ENCODE measurements at regions not wholly inside any gene's neighbourhood (a gene's known extent, or its start where the extent isn't known, plus 50 kb on each side); places are given as distances from the start of the nearest gene placed in this dataset.
"Not testable (repeated sequence)": the region's sequence is repeated elsewhere in the genome, so short reads cannot be mapped to it uniquely, and the experiment has no call there.

GRCh38 chr6:18527836-18528743, 140.9 kb downstream of the RNF144B start:
- DNase-seq, result no peak

- DNase-seq, result no peak
Measured at GRCh38 chr6:18530201-18530600, 143.1 kb downstream of the RNF144B start.

- no peak for DNase-seq
Measured at GRCh38 chr6:18532139-18532538, 145.0 kb downstream of the RNF144B start.

- DNase-seq, result no peak
Measured at GRCh38 chr6:18533793-18534192, 146.6 kb downstream of the RNF144B start.

GRCh38 chr6:18536591-18537055, 149.5 kb downstream of the RNF144B start:
- DNase-seq, result no peak

- no peak for DNase-seq
Measured at GRCh38 chr6:18538315-18538714, 151.2 kb downstream of the RNF144B start.

GRCh38 chr6:18543051-18543450, 155.9 kb downstream of the RNF144B start:
- no peak for DNase-seq

GRCh38 chr6:18545142-18545541, 158.0 kb downstream of the RNF144B start:
- not testable (repeated sequence) for DNase-seq

GRCh38 chr6:18545726-18546125, 158.6 kb downstream of the RNF144B start:
- no peak for DNase-seq

GRCh38 chr6:18550119-18550518, 163.0 kb downstream of the RNF144B start:
- DNase-seq, result no peak

- no peak for DNase-seq
Measured at GRCh38 chr6:18551228-18551627, 164.1 kb downstream of the RNF144B start.

GRCh38 chr6:18555750-18556149, 168.6 kb downstream of the RNF144B start:
- DNase-seq, result no peak

- no peak for DNase-seq
Measured at GRCh38 chr6:18561037-18561750, 174.0 kb downstream of the RNF144B start.

- DNase-seq, result no peak
Measured at GRCh38 chr6:18562726-18563125, 175.6 kb downstream of the RNF144B start.

- no peak for DNase-seq
Measured at GRCh38 chr6:18564775-18565174, 177.6 kb downstream of the RNF144B start.

- no peak for DNase-seq
Measured at GRCh38 chr6:18565231-18565630, 178.1 kb downstream of the RNF144B start.

GRCh38 chr6:18567380-18567779, 180.2 kb downstream of the RNF144B start:
- no peak for DNase-seq

GRCh38 chr6:18577491-18577890, 190.3 kb downstream of the RNF144B start:
- DNase-seq, result no peak

- no peak for DNase-seq
Measured at GRCh38 chr6:18579166-18579565, 192.0 kb downstream of the RNF144B start.

- DNase-seq, result no peak
Measured at GRCh38 chr6:18579869-18580268, 192.7 kb downstream of the RNF144B start.

- no peak for DNase-seq
Measured at GRCh38 chr6:18584372-18584771, 197.2 kb downstream of the RNF144B start.

- DNase-seq, result no peak
Measured at GRCh38 chr6:18585032-18585573, 198.0 kb downstream of the RNF144B start.

- no peak for DNase-seq
Measured at GRCh38 chr6:18586133-18586532, 199.0 kb downstream of the RNF144B start.
